Medulla oblongata (tissue), 1 donor: ENCODE measurements at regions not wholly inside any gene's neighbourhood (a gene's known extent, or its start where the extent isn't known, plus 50 kb on each side); places are given as distances from the start of the nearest gene placed in this dataset.

ENCODE experiments used
- DNase-seq: peaks from one replicate; pipeline ENCODE4 v3.0.0-alpha.2; 2015; ENCODE audit errors: extremely low spot score

- DNase-seq, result no peak
These were observed 455.6 kb upstream of the TMPO start for GRCh38 chr12:98059659-98060343.

GRCh38 chr12:98060411-98060810 lies 455.0 kb upstream of the TMPO start:
- peak; percentile 62 for DNase-seq

- no peak for DNase-seq
These were observed 452.7 kb upstream of the TMPO start for GRCh38 chr12:98062464-98063245.

DNA sequence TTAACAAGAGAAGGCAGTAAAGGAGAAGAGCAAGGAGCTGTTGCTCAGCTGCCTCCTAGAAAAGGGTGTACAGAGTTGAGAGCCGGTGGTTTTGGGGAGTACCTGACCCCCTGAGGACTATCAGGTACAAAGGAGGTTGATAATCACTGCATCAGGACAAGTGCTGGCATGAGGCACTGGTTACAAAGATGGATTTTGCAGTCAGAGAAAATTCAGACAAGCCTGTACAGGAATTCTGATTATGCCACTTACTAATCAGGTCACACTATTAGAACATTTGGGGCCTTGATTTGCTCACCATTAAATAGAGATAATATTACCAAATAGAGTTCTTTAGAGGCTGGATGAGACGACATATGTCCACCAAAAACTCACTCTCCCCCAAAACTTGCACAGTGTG lies 450.9 kb upstream of the TMPO start:
- DNase-seq, result no peak

- no peak for DNase-seq
These were observed 447.6 kb upstream of the TMPO start for GRCh38 chr12:98067795-98068194.

GRCh38 chr12:98073610-98074009 lies 441.8 kb upstream of the TMPO start:
- DNase-seq, result no peak

GRCh38 chr12:98074286-98074685 lies 441.1 kb upstream of the TMPO start:
- DNase-seq, result no peak

- no peak for DNase-seq
These were observed 431.0 kb upstream of the TMPO start for GRCh38 chr12:98084391-98084790.

GRCh38 chr12:98085046-98085755 lies 430.2 kb upstream of the TMPO start:
- no peak for DNase-seq

DNA sequence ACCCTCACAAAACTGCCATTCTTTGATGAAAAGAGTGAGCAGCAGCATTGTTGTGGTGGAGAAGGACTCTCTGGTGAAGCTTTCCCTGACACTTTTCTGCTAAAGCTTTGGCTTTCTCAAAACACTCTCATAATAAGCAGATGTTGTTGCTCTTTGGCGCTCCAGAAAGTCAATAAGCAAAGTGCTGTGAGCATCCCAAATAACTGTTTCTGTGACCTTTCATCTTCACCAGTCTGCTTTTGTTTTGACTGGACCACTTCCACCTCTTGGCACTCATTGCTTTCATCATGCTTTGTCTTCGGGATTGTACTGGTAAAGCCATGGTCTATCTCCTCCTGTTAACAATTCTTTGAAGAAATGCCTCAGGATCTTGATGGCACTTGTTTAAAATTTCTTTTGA lies 424.7 kb upstream of the TMPO start:
- no peak for DNase-seq

- DNase-seq, result no peak
These were observed 419.0 kb upstream of the TMPO start for GRCh38 chr12:98096436-98096835.

- DNase-seq, result no peak
These were observed 409.2 kb upstream of the TMPO start for GRCh38 chr12:98106031-98106683.

DNA sequence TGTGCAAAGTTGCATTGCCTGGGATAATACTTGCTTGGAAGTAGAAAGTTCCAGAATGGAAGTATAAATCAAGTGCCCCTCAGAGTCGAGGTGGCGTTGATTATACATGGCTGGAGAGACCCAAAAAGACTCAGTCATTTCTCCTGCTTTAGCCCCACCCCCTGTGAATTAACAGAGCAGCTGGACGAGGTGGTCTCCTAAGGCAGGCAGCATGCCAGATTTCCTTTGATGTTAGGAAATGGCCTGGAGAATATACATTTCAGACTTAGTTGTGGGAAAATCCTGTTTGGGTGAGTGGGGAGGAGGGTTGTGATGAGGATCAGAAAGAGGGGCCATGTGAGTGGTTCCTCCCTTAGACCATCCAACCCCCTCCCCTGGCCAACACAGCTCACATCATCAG lies 406.1 kb upstream of the TMPO start:
- DNase-seq, result no peak

DNA sequence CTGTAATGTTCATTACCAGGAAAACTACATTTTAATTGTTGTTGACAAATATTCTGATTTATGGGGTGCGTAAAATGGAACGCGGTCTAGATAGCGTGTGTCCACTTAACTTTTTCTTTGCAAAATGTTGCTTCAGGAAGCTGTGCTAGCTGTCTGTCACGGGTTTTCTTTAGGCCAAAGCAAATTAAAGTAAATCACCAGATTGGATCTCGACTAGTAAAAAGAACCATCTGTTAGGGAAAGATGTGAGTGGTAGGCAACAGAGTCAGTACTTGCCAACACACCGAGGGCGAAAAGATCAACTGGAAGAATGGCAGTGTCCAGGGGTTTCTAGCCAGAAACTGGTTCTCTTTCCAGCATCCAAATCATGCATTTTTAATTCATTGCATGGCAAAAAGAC lies 404.9 kb upstream of the TMPO start:
- DNase-seq, result no peak

GRCh38 chr12:98113548-98113947 lies 401.8 kb upstream of the TMPO start:
- no peak for DNase-seq

DNA sequence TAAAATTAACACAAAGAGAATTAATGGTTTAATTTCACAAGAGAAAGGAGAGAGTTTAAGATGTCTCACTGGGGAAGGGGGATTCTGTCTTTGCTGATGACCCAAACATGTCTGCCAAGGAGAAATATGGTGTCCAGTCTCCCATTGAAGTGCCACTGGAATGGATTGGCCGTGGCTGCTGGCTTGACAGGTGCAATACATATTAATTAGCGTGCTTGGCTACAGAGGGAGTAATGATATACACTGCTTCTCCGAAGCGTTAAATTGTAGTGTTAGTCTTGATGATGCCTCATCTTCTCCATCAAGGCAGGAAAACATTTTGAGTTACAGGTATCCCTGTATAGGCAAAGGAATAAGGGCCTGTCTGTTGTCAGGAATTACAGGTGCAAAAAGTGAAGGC lies 393.4 kb upstream of the TMPO start:
- no peak for DNase-seq

- DNase-seq, result peak; percentile 3
These were observed 392.3 kb upstream of the TMPO start for GRCh38 chr12:98123021-98123461.

DNA sequence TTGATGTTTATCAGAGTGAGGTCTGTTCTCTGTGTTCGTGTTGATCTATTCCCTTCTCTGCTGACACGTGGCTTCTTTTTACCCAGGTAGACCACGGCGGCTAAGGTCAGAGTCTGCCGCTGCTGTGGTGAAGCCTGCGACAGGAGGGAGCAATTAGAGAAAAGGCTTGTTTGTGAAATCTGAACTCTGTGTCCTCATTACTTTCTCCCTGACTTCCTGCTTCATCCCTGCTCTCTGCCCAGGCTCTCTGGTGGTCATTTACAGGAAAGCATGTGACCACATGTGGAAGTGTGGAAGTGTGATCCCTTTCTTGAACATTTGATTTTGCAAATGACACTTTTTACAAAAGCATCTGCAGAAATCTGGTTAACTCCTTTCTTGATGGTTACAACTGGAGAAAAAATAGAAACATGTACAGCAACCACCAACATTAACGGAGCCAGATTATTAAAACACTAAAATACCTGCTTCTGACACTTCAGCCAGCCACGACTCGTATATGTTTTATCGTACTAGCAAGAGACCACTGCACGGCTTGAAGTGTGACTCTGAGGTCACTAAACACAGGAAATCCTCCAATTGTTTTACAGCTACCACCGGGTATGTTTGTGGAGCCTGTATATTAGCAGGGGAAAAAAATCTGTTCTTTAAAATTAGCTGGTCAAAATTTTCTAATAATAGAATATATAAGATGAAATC lies 388.6 kb upstream of the TMPO start:
- peak; percentile 5 for DNase-seq

DNA sequence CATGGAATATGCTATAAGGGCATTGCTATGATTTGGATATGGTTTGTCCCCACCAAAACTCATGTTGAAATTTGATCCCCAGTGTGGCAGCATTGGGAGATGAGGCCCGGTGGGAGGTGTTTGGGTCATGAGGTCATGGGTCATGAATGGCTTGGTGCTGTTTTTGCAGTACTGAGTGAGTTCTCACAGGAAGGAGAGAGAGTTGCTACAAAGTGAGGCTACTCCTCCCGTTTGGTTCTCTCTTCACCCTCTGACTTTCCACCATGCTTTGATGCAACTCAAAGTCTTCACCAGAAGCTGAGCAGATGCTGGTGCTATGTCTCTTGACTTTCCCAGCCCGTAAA lies 388.1 kb upstream of the TMPO start:
- no peak for DNase-seq

DNA sequence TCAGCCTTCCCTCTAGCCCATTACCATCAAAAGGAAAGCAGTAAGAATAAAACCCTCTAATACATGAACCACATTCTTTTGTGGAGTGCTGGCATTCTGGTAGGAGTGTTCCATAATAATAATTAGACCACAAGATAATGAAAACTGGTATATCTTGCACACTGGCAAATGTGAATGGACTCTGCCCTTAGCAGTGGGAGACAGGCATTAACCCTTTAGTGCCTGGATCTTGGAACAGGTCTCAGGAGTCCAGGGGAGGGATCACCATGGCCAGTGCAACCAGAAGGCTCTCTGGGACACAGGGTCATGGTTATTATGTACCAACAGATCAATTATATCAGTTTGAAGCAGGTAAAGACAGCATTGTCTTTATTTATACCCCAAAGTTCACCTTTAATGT lies 387.5 kb upstream of the TMPO start:
- DNase-seq, result no peak

DNA sequence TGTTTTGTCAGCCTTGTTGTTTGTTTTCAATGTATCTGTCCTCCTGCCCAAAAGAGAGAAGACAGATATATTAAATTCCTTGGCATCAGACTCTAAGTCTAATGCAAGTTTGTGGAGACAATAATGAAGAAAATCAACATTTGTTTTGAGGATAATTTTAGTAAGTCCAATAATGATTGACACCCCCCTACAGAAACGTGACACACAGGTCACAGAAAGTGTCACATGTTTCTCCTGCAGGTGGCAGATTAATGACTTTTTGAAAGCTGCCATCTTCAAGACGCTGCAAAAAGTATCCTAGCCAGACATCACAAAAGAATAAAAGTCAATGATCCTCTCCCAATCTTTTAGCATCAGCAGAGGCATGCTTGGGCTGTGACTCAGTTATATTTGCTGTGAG lies 378.8 kb upstream of the TMPO start:
- no peak for DNase-seq

DNA sequence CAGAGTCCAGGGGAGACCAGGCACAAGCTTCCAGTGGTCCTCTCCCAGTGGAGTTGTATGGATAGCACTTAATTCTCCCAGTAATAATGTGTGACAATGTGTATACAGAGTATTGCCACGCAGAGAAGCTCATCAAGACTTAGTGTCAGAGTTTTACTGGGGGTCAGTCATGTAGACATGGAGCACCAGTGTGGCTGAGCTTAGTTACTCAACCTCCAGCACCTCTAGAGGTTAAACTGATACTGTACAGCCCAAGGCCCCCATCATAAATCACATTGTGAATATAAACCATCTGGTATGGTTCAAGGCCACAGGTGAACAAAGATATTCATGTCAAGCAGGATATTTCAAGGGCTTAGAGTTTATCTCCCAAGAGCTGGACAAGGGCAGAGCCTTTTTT lies 378.1 kb upstream of the TMPO start:
- no peak for DNase-seq
